ENCODE measurements at regions not wholly inside any gene's neighbourhood (a gene's known extent, or its start where the extent isn't known, plus 50 kb on each side); places are given as distances from the start of the nearest gene placed in this dataset.

- TF ChIP-seq CTCF (IDR thresholded peaks at IDR 0.05; ENCODE audit: insufficient read depth, low read length, poor library complexity, severe bottlenecking) (no peak), EZH2phosphoT487 (conservative IDR thresholded peaks at IDR 0.05; ENCODE audit: low read length) (no peak)
These were observed 297.7 kb upstream of the SHH start for GRCh38 chr7:156109988-156110387.
